CD4-positive, alpha-beta T cell (primary cell): ENCODE measurements at regions not wholly inside any gene's neighbourhood (a gene's known extent, or its start where the extent isn't known, plus 50 kb on each side); places are given as distances from the start of the nearest gene placed in this dataset.

Experiments used
- ATAC-seq: fragments of 200-7000 bp; cut with Tn5 transposase; one replicate; pipeline ENCODE4 v1.10.0; 2022; ENCODE audit warnings: mild to moderate bottlenecking; ENCODE audit not compliant: poor library complexity
- CTCF ChIA-PET: fragments of 350-600 bp; sonication (Branson Sonifier 250); formaldehyde crosslinking; loops from one replicate; lab custom pipeline; 2021; ENCODE audit warnings: antibody characterized with exemption, inconsistent platforms; lab: Charles Lee
- POLR2A ChIA-PET: fragments of 350-600 bp; sonication (Branson Sonifier 250); formaldehyde crosslinking; loops from one replicate; lab custom pipeline; 2021; ENCODE audit warnings: antibody characterized with exemption, inconsistent platforms; lab: Charles Lee
- DNase-seq, 14 experiments: peaks; one replicate each; pipeline ENCODE4 v3.0.0-alpha.2; 2013 to 2020; ENCODE audit warnings: mixed read lengths in 2 of 14
- H3K27ac ChIP-seq, 2 donors: one replicate each; pipeline versions ENCODE4 v1.5.1 to v1.7.0; 2013; ENCODE audit warnings: low read length in 2 of 2, low read depth in 1 of 2, mild to moderate bottlenecking in 1 of 2
- H3K27me3 ChIP-seq, 2 experiments: 1 replicate in 1 of 2; 2 replicates in 1 of 2; pipeline versions ENCODE4 v1.6.1 to v1.7.0; 2013; ENCODE audit warnings: low read length in 2 of 2, control low read depth in 1 of 2, mild to moderate bottlenecking in 1 of 2, moderate library complexity in 1 of 2; ENCODE audit not compliant: insufficient read depth in 2 of 2, control insufficient read depth in 1 of 2
- H3K36me3 ChIP-seq: one replicate; pipeline ENCODE4 v1.6.1; 2013; ENCODE audit warnings: low read length, control low read depth; ENCODE audit not compliant: insufficient read depth
- H3K4me1 ChIP-seq: one replicate; pipeline ENCODE4 v1.6.1; 2013; ENCODE audit warnings: low read length, control low read depth; ENCODE audit not compliant: insufficient read depth
- H3K4me3 ChIP-seq: one replicate; pipeline ENCODE4 v1.5.1; 2013; ENCODE audit warnings: mild to moderate bottlenecking, low read length, moderate library complexity
- H3K9me3 ChIP-seq, 2 experiments: 1 replicate in 1 of 2; 2 replicates in 1 of 2; pipeline versions ENCODE4 v1.6.1 to v1.7.0; 2013; ENCODE audit warnings: low read length in 2 of 2, mild to moderate bottlenecking in 2 of 2, control low read depth in 1 of 2, moderate library complexity in 1 of 2; ENCODE audit not compliant: control insufficient read depth in 1 of 2, insufficient read depth in 1 of 2
- H3K27ac Mint-ChIP-seq: one replicate; pipeline ENCODE4 v1.8.0; 2020; ENCODE audit warnings: mixed read lengths
- H3K27me3 Mint-ChIP-seq: one replicate; pipeline ENCODE4 v1.8.0; 2021; ENCODE audit warnings: mixed read lengths
- H3K36me3 Mint-ChIP-seq: one replicate; pipeline ENCODE4 v1.8.0; 2021; ENCODE audit warnings: low read depth, mixed read lengths
- H3K4me1 Mint-ChIP-seq: one replicate; pipeline ENCODE4 v1.8.0; 2021; ENCODE audit warnings: low read depth, mixed read lengths
- H3K4me3 Mint-ChIP-seq: one replicate; pipeline ENCODE4 v1.8.0; 2020; ENCODE audit warnings: mild to moderate bottlenecking, mixed read lengths
- H3K9me3 Mint-ChIP-seq: one replicate; pipeline ENCODE4 v1.8.0; 2020; ENCODE audit warnings: mixed read lengths
- intact Hi-C, 2 experiments: fragments of 100-400 bp; cut with DNase I in 1 of 2; cut with micrococcal nuclease in 1 of 2; formaldehyde crosslinking; loops; one replicate each; pipeline versions ENCODE4 v1.15.1 to v1.9.0; 2023 to 2025; cut with DNase I, micrococcal nuclease
- TF ChIP-seq, protein P1 (sequence below): fragments of 200-600 bp; IDR thresholded peaks from one replicate; pipeline ENCODE4 v1.8.0; 2022; ENCODE audit warnings: antibody characterized with exemption, mild to moderate bottlenecking

DNA sequence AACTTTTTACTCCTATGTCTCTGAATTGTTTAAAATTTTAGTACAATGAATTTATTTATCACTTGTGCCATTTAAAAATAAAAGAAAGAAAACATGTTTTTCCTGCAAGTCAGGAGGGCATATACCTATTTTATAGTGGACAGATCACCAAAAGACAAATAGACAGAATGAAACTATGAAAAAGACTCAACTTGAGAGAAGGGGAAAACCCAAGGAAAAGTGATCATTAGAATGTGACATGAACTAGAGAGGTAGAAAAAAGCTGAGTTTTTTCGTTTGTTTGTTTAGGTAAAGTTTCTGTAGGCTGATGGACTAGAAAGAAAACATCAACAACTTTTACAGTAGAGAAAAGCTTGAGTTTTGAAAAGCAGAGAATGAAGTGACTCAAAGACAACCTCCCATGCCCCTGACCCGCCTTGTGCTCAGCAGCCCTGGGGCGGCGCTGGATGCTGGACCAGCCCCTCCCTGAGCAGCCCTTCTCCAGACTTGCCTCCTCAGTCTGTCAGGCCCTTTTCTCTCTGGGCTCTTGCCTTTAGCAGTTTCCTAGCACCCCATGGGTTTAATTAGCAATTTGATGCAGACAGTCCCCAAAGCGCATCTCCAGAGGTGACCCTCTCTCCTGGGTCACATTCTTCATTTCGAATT lies 95.1 kb upstream of the ARID2 start:
- Histone ChIP-seq H3K36me3 (no peaks in the 10 kb centered on the region), H3K4me1 (no peaks in the 10 kb centered on the region), H3K4me3 (no peak overlapping the region), H3K27me3 (no peaks in the 10 kb centered on the region), H3K27ac (no peak overlapping the region), H3K9me3 (no peaks in the 10 kb centered on the region)
- peaks cover 4% of the 10 kb centered on the region for H3K4me1 Mint-ChIP-seq
- no peak overlapping the region for H3K4me3 Mint-ChIP-seq
- peaks cover 4% of the 10 kb centered on the region for H3K27me3 Mint-ChIP-seq
- DNase-seq (no peak), ATAC-seq (no peak)
- POLR2A ChIA-PET: no interaction called here
- no peak overlapping the region for H3K27ac Mint-ChIP-seq
- TF ChIP-seq, protein P1, sequence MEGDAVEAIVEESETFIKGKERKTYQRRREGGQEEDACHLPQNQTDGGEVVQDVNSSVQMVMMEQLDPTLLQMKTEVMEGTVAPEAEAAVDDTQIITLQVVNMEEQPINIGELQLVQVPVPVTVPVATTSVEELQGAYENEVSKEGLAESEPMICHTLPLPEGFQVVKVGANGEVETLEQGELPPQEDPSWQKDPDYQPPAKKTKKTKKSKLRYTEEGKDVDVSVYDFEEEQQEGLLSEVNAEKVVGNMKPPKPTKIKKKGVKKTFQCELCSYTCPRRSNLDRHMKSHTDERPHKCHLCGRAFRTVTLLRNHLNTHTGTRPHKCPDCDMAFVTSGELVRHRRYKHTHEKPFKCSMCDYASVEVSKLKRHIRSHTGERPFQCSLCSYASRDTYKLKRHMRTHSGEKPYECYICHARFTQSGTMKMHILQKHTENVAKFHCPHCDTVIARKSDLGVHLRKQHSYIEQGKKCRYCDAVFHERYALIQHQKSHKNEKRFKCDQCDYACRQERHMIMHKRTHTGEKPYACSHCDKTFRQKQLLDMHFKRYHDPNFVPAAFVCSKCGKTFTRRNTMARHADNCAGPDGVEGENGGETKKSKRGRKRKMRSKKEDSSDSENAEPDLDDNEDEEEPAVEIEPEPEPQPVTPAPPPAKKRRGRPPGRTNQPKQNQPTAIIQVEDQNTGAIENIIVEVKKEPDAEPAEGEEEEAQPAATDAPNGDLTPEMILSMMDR: no peak
- CTCF ChIA-PET: no interaction called here
- intact Hi-C loops: no loop called here
- H3K9me3 Mint-ChIP-seq: no peaks in the 10 kb centered on the region
- no peaks in the 10 kb centered on the region for H3K36me3 Mint-ChIP-seq

DNA sequence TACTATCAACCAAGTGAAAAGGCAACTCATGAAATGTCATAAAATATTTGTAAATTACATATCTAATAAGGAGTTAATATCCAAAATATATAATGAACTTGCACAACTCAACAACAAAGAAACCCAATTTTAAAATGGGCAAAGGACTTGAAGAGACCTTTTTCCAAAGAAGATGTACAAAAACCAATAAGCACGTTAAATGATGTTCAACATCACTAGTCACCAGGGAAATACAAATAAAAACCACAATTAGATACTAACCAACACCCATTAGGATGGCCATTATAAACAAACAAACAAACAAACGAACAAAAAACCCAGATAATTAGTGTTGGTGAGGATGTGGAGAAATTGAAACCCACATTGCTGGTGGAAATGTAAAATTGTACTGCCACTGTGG lies 92.3 kb upstream of the ARID2 start:
- no peak overlapping the region for H3K27ac ChIP-seq
- H3K4me3 ChIP-seq: no peak overlapping the region
- H3K4me1 ChIP-seq: no peaks in the 10 kb centered on the region
- Mint-ChIP-seq H3K36me3 (no peaks in the 10 kb centered on the region), H3K4me3 (no peak overlapping the region), H3K4me1 (peaks cover 4% of the 10 kb centered on the region), H3K27me3 (no peaks in the 10 kb centered on the region), H3K27ac (no peak overlapping the region), H3K9me3 (no peaks in the 10 kb centered on the region)
- H3K27me3 ChIP-seq: no peaks in the 10 kb centered on the region
- ChIA-PET POLR2A (no interaction called here), CTCF (no interaction called here)
- no peaks in the 10 kb centered on the region for H3K36me3 ChIP-seq
- H3K9me3 ChIP-seq: no peaks in the 10 kb centered on the region
- TF ChIP-seq, protein P1: no peak
- DNase-seq (no peak), ATAC-seq (no peak)
- intact Hi-C loops: no loop called here

DNA sequence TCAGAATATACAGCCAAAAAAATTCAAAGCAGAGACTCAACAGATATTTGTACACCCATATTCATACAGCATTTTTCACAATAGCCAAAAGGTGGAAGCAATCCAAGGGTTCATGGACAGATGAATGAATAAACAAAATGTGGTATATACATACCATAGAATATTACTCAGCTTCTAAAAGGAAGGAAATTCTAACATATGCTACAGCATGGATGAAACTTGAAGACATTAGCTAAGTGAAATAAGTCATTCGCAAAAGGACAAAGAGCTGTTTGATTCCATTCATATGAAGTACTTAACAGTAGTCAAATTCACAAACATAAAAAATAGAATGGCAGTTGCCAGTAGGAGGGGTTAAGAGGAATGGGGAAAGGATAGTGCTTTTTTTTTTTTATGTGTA lies 91.8 kb upstream of the ARID2 start:
- Histone ChIP-seq H3K4me1 (no peaks in the 10 kb centered on the region), H3K27me3 (no peaks in the 10 kb centered on the region), H3K4me3 (no peak overlapping the region), H3K27ac (no peak overlapping the region), H3K36me3 (no peaks in the 10 kb centered on the region), H3K9me3 (no peaks in the 10 kb centered on the region)
- Mint-ChIP-seq H3K27ac (no peak overlapping the region), H3K36me3 (no peaks in the 10 kb centered on the region), H3K4me3 (no peak overlapping the region), H3K9me3 (no peaks in the 10 kb centered on the region), H3K27me3 (no peaks in the 10 kb centered on the region), H3K4me1 (peaks cover 4% of the 10 kb centered on the region)
- ATAC-seq: no peak
- DNase-seq: no peak
- intact Hi-C loops: no loop called here
- POLR2A ChIA-PET: no interaction called here
- CTCF ChIA-PET: no interaction called here
- TF ChIP-seq, protein P1: no peak
